ENCODE measurements at regions not wholly inside any gene's neighbourhood (a gene's known extent, or its start where the extent isn't known, plus 50 kb on each side); places are given as distances from the start of the nearest gene placed in this dataset.
A peak's percentile ranks its signal among the peaks of the same experiment; 100 is the strongest.

- Histone ChIP-seq H3K27me3 (replicated peaks in 2 of 5; ENCODE audit: control insufficient read depth in 4 of 5, insufficient read depth in 5 of 5, low read length in 4 of 5) (no peaks in the 10 kb centered on the region), H3K4me1 (ENCODE audit: control extremely low read depth in 1 of 4, control insufficient read depth in 4 of 4, insufficient read depth in 4 of 4, low read length in 3 of 4) (peaks cover 0 to 10% (median 0%) of the 10 kb centered on the region in 4 experiments), H3K9me3 (ENCODE audit: control extremely low read depth in 1 of 5, control insufficient read depth in 4 of 5, insufficient read depth in 2 of 5, low read depth in 1 of 5, low read length in 4 of 5) (peaks cover 0 to 5% (median 0%) of the 10 kb centered on the region in 5 experiments), H3K36me3 (ENCODE audit: control insufficient read depth in 4 of 4, insufficient read depth in 4 of 4, low read length in 3 of 4) (no peaks in the 10 kb centered on the region), H3K27ac (ENCODE audit: insufficient read depth in 1 of 2, low read depth in 1 of 2, low read length in 2 of 2, poor library complexity in 1 of 2, severe bottlenecking in 2 of 2) (peak overlapping the region in 1 of 2 experiments; percentile 54), H3K4me3 (ENCODE audit: control insufficient read depth in 1 of 7, extremely low read depth in 1 of 7, insufficient read depth in 4 of 7, low read depth in 2 of 7, low read length in 6 of 7) (no peak overlapping the region)
- ChIA-PET POLR2A (no interaction called here), CTCF (interaction anchor here (0.8 kb wide), 1 partner anchor 21 kb away, joined by 3 read pairs; no protein-coding TSS in a partner anchor)
- no peak for DNase-seq
- 85% methylated on average over 2 of the region's 2 CpGs for WGBS (ENCODE audit: insufficient coverage)
These were observed 205.4 kb upstream of the SETMAR start for GRCh38 chr3:4097801-4098200.

GRCh38 chr3:4099607-4100006 is 203.6 kb upstream of the SETMAR start:
- Histone ChIP-seq H3K27me3 (replicated peaks in 2 of 5; ENCODE audit: control insufficient read depth in 4 of 5, insufficient read depth in 5 of 5, low read length in 4 of 5) (no peaks in the 10 kb centered on the region), H3K27ac (ENCODE audit: insufficient read depth in 1 of 2, low read depth in 1 of 2, low read length in 2 of 2, poor library complexity in 1 of 2, severe bottlenecking in 2 of 2) (no peak overlapping the region), H3K36me3 (ENCODE audit: control insufficient read depth in 4 of 4, insufficient read depth in 4 of 4, low read length in 3 of 4) (no peaks in the 10 kb centered on the region), H3K4me3 (ENCODE audit: control insufficient read depth in 1 of 7, extremely low read depth in 1 of 7, insufficient read depth in 4 of 7, low read depth in 2 of 7, low read length in 6 of 7) (no peak overlapping the region), H3K4me1 (ENCODE audit: control extremely low read depth in 1 of 4, control insufficient read depth in 4 of 4, insufficient read depth in 4 of 4, low read length in 3 of 4) (peaks cover 0 to 10% (median 0%) of the 10 kb centered on the region in 4 experiments), H3K9me3 (ENCODE audit: control extremely low read depth in 1 of 5, control insufficient read depth in 4 of 5, insufficient read depth in 2 of 5, low read depth in 1 of 5, low read length in 4 of 5) (peaks cover 0 to 13% (median 1%) of the 10 kb centered on the region in 5 experiments)
- ChIA-PET CTCF (no interaction called here), POLR2A (no interaction called here)
- no peak for DNase-seq

- 93% methylated on average over 2 of the region's 3 CpGs for WGBS (ENCODE audit: insufficient coverage)
- DNase-seq = no peak
- H3K9me3 ChIP-seq (ENCODE audit: control extremely low read depth in 1 of 5, control insufficient read depth in 4 of 5, insufficient read depth in 2 of 5, low read depth in 1 of 5, low read length in 4 of 5) = peaks cover 0 to 8% (median 0%) of the 10 kb centered on the region in 5 experiments
- no peaks in the 10 kb centered on the region for H3K27me3 ChIP-seq (replicated peaks in 2 of 5; ENCODE audit: control insufficient read depth in 4 of 5, insufficient read depth in 5 of 5, low read length in 4 of 5)
- no peak overlapping the region for H3K4me3 ChIP-seq (ENCODE audit: control insufficient read depth in 1 of 7, extremely low read depth in 1 of 7, insufficient read depth in 4 of 7, low read depth in 2 of 7, low read length in 6 of 7)
- no peak overlapping the region for H3K27ac ChIP-seq (ENCODE audit: insufficient read depth in 1 of 2, low read depth in 1 of 2, low read length in 2 of 2, poor library complexity in 1 of 2, severe bottlenecking in 2 of 2)
- POLR2A ChIA-PET = no interaction called here
- H3K4me1 ChIP-seq (ENCODE audit: control extremely low read depth in 1 of 4, control insufficient read depth in 4 of 4, insufficient read depth in 4 of 4, low read length in 3 of 4) = no peaks in the 10 kb centered on the region
- H3K36me3 ChIP-seq (ENCODE audit: control insufficient read depth in 4 of 4, insufficient read depth in 4 of 4, low read length in 3 of 4) = no peaks in the 10 kb centered on the region
- CTCF ChIA-PET = interaction anchor here (0.7 to 1.2 kb wide), 3 partner anchors 8 to 27 kb away, joined by 3 to 4 read pairs (median 3); no protein-coding TSS in a partner anchor
These were observed 195.7 kb upstream of the SETMAR start for GRCh38 chr3:4107430-4107829.

GRCh38 chr3:4113811-4114522 is 189.2 kb upstream of the SETMAR start:
- Histone ChIP-seq H3K4me1 (ENCODE audit: control extremely low read depth in 1 of 4, control insufficient read depth in 4 of 4, insufficient read depth in 4 of 4, low read length in 3 of 4) (no peaks in the 10 kb centered on the region), H3K27ac (ENCODE audit: insufficient read depth in 1 of 2, low read depth in 1 of 2, low read length in 2 of 2, poor library complexity in 1 of 2, severe bottlenecking in 2 of 2) (no peak overlapping the region), H3K4me3 (ENCODE audit: control insufficient read depth in 1 of 7, extremely low read depth in 1 of 7, insufficient read depth in 4 of 7, low read depth in 2 of 7, low read length in 6 of 7) (no peak overlapping the region), H3K27me3 (replicated peaks in 2 of 5; ENCODE audit: control insufficient read depth in 4 of 5, insufficient read depth in 5 of 5, low read length in 4 of 5) (no peaks in the 10 kb centered on the region), H3K9me3 (ENCODE audit: control extremely low read depth in 1 of 5, control insufficient read depth in 4 of 5, insufficient read depth in 2 of 5, low read depth in 1 of 5, low read length in 4 of 5) (no peaks in the 10 kb centered on the region), H3K36me3 (ENCODE audit: control insufficient read depth in 4 of 4, insufficient read depth in 4 of 4, low read length in 3 of 4) (no peaks in the 10 kb centered on the region)
- no peak for DNase-seq
- no CpG with 5 or more reads among the region's 2 CpGs for WGBS (ENCODE audit: insufficient coverage)
- ChIA-PET CTCF (no interaction called here), POLR2A (no interaction called here)

- ChIA-PET CTCF (interaction anchor here (1.2 to 1.3 kb wide), 2 partner anchors 11 to 21 kb away, joined by 3 read pairs; no protein-coding TSS in a partner anchor), POLR2A (interaction anchor here (0.7 kb wide), 1 partner anchor 715 kb away, joined by 3 read pairs; no protein-coding TSS in a partner anchor)
- H3K27ac ChIP-seq (ENCODE audit: insufficient read depth in 1 of 2, low read depth in 1 of 2, low read length in 2 of 2, poor library complexity in 1 of 2, severe bottlenecking in 2 of 2) = no peak overlapping the region
- H3K27me3 ChIP-seq (replicated peaks in 2 of 5; ENCODE audit: control insufficient read depth in 4 of 5, insufficient read depth in 5 of 5, low read length in 4 of 5) = no peaks in the 10 kb centered on the region
- DNase-seq = no peak
- H3K4me3 ChIP-seq (ENCODE audit: control insufficient read depth in 1 of 7, extremely low read depth in 1 of 7, insufficient read depth in 4 of 7, low read depth in 2 of 7, low read length in 6 of 7) = no peak overlapping the region
- WGBS (ENCODE audit: insufficient coverage) = 100% methylated on average over 2 of the region's 2 CpGs
- no peaks in the 10 kb centered on the region for H3K36me3 ChIP-seq (ENCODE audit: control insufficient read depth in 4 of 4, insufficient read depth in 4 of 4, low read length in 3 of 4)
- no peaks in the 10 kb centered on the region for H3K4me1 ChIP-seq (ENCODE audit: control extremely low read depth in 1 of 4, control insufficient read depth in 4 of 4, insufficient read depth in 4 of 4, low read length in 3 of 4)
- H3K9me3 ChIP-seq (ENCODE audit: control extremely low read depth in 1 of 5, control insufficient read depth in 4 of 5, insufficient read depth in 2 of 5, low read depth in 1 of 5, low read length in 4 of 5) = no peaks in the 10 kb centered on the region
These were observed 184.1 kb upstream of the SETMAR start for GRCh38 chr3:4119119-4119518.

GRCh38 chr3:4125576-4125975 is 177.6 kb upstream of the SETMAR start:
- DNase-seq = no peak
- Histone ChIP-seq H3K27me3 (replicated peaks in 2 of 5; ENCODE audit: control insufficient read depth in 4 of 5, insufficient read depth in 5 of 5, low read length in 4 of 5) (no peaks in the 10 kb centered on the region), H3K4me3 (ENCODE audit: control insufficient read depth in 1 of 7, extremely low read depth in 1 of 7, insufficient read depth in 4 of 7, low read depth in 2 of 7, low read length in 6 of 7) (no peak overlapping the region), H3K9me3 (ENCODE audit: control extremely low read depth in 1 of 5, control insufficient read depth in 4 of 5, insufficient read depth in 2 of 5, low read depth in 1 of 5, low read length in 4 of 5) (peaks cover 0 to 12% (median 0%) of the 10 kb centered on the region in 5 experiments), H3K4me1 (ENCODE audit: control extremely low read depth in 1 of 4, control insufficient read depth in 4 of 4, insufficient read depth in 4 of 4, low read length in 3 of 4) (no peaks in the 10 kb centered on the region), H3K36me3 (ENCODE audit: control insufficient read depth in 4 of 4, insufficient read depth in 4 of 4, low read length in 3 of 4) (no peaks in the 10 kb centered on the region), H3K27ac (ENCODE audit: insufficient read depth in 1 of 2, low read depth in 1 of 2, low read length in 2 of 2, poor library complexity in 1 of 2, severe bottlenecking in 2 of 2) (no peak overlapping the region)
- CTCF ChIA-PET = no interaction called here
- POLR2A ChIA-PET = no interaction called here
- 96% methylated on average over 3 of the region's 3 CpGs for WGBS (ENCODE audit: insufficient coverage)

GRCh38 chr3:4138150-4138785 is 164.9 kb upstream of the SETMAR start:
- Histone ChIP-seq H3K27me3 (replicated peaks in 2 of 5; ENCODE audit: control insufficient read depth in 4 of 5, insufficient read depth in 5 of 5, low read length in 4 of 5) (no peaks in the 10 kb centered on the region), H3K4me3 (ENCODE audit: control insufficient read depth in 1 of 7, extremely low read depth in 1 of 7, insufficient read depth in 4 of 7, low read depth in 2 of 7, low read length in 6 of 7) (no peak overlapping the region), H3K4me1 (ENCODE audit: control extremely low read depth in 1 of 4, control insufficient read depth in 4 of 4, insufficient read depth in 4 of 4, low read length in 3 of 4) (no peaks in the 10 kb centered on the region), H3K27ac (ENCODE audit: insufficient read depth in 1 of 2, low read depth in 1 of 2, low read length in 2 of 2, poor library complexity in 1 of 2, severe bottlenecking in 2 of 2) (no peak overlapping the region), H3K9me3 (ENCODE audit: control extremely low read depth in 1 of 5, control insufficient read depth in 4 of 5, insufficient read depth in 2 of 5, low read depth in 1 of 5, low read length in 4 of 5) (no peaks in the 10 kb centered on the region), H3K36me3 (ENCODE audit: control insufficient read depth in 4 of 4, insufficient read depth in 4 of 4, low read length in 3 of 4) (no peaks in the 10 kb centered on the region)
- no peak for DNase-seq
- ChIA-PET CTCF (no interaction called here), POLR2A (no interaction called here)
- 92% methylated on average over 2 of the region's 3 CpGs for WGBS (ENCODE audit: insufficient coverage)
